ENCODE measurements at regions not wholly inside any gene's neighbourhood (a gene's known extent, or its start where the extent isn't known, plus 50 kb on each side); places are given as distances from the start of the nearest gene placed in this dataset.

- TF ChIP-seq CTCF (IDR thresholded peaks at IDR 0.05) (no peak), POLR2AphosphoS5 (IDR thresholded peaks at IDR 0.05; ENCODE audit: low read depth, low read length) (no peak), SIN3A (IDR thresholded peaks at IDR 0.05; ENCODE audit: borderline replicate concordance, insufficient read depth, low read depth, low read length) (no peak), REST (IDR thresholded peaks at IDR 0.05; ENCODE audit: insufficient read depth in 1 of 2, low read depth in 2 of 2, low read length in 1 of 2) (no peak)
Measured at GRCh38 chr17:52828621-52829020, 670.1 kb upstream of the CA10 start.

All from Panc1 (cell line).